ENCODE measurements at regions not wholly inside any gene's neighbourhood (a gene's known extent, or its start where the extent isn't known, plus 50 kb on each side); places are given as distances from the start of the nearest gene placed in this dataset.

- DNase-seq (ENCODE audit: low read depth), result no peak
Measured at GRCh38 chr18:55853268-55853667, 265.3 kb upstream of the TCF4 start.

DNA sequence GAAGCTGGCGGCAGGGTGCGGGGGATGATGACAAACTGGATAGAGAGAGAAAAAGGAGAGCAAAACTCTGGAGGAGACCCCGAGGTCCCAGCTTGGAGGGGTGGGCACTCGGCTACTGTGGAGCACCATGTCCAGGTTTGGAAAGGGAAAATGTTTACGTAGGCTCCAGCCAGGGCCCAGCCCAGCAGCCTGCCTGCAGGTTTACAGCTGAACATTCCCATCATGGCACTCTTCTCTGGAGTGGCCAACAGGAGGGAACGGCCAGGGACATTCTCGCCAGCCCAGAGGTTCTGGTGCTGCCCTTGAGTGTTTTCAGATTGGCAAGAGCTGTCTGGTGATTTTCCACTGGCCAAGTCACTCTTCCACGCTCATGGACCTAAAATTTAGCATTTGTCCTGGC is 262.9 kb upstream of the TCF4 start:
- no peak for DNase-seq (ENCODE audit: low read depth)

GRCh38 chr18:55849391-55849790 is 261.4 kb upstream of the TCF4 start:
- DNase-seq (ENCODE audit: low read depth), result no peak

DNA sequence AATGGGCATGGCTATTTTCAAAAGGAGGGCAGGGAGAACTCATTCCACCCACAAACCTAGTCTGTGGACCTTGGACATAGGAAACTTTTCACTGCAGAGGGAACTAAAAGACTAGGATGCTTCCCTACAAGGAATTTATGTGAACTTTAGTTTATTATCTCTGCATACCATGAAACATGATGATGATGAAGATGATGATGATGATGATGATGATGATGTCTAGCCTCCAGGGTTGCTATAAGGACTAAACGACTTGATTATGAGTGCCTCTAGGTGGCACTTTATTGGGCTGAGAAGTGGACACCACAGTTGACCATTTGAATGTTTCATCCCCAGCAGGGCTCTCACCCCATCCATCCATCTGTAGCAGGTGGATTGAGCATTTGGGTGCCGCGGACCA is 260.0 kb upstream of the TCF4 start:
- no peak for DNase-seq (ENCODE audit: low read depth)

DNA sequence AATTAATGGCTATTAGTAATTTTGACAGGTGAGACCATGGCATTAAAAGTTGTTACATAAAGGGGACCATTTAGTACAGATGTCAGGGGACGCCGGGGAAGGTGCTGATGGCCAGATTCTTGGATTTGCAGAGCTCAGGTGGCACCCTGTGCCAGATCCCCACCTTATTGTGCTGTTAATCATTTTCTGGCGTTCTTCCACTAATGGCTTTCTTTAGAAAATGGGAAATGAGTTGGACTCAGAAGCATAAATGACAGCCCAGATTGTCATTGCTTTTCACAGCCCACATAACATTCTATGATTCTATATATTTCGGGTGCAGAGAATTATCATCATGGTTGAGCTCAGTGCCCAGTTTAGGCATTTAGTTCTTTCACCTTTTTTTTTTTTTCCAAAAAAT is 257.2 kb upstream of the TCF4 start:
- no peak for DNase-seq (ENCODE audit: low read depth)

DNA sequence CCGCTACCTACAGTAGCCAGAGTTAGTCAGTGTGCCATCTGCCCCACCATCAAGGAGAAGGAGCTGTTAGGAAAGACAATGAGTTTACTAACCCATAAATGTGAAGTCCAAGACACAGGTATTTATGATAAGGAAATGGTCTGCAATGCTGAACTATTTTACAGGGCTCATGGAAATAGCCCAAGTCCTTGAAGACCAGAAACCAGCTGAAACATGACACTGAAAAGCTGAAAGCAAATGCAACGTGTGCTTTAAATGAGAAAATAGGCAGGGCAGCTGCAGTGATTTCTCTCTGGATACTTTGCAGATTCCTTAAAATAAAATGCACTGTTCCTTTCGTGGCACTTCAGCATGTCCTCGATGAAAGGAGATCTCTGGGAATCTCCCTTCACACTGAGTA is 256.4 kb upstream of the TCF4 start:
- peak; percentile 29 for DNase-seq (ENCODE audit: low read depth)

DNA sequence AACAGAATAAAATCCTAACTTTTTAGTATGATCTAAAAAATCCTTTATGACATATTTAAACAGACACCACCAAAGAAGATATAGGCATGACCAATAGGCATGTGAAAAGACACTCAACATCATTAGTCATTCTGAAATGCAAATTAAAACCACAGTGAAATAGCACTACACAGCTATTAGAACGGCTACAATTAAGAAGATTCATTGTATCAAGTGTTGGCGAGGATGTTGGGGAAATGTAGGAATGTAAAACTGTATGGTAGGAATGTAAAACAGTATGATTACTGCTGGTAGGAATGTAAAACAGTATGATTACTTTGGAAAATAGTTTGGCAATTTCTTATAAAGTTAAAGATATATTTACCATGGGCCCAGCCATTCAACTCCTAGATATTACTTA is 253.3 kb upstream of the TCF4 start:
- DNase-seq (ENCODE audit: low read depth), result no peak

- DNase-seq (ENCODE audit: low read depth), result no peak
Measured at GRCh38 chr18:55840601-55841170, 252.7 kb upstream of the TCF4 start.

DNA sequence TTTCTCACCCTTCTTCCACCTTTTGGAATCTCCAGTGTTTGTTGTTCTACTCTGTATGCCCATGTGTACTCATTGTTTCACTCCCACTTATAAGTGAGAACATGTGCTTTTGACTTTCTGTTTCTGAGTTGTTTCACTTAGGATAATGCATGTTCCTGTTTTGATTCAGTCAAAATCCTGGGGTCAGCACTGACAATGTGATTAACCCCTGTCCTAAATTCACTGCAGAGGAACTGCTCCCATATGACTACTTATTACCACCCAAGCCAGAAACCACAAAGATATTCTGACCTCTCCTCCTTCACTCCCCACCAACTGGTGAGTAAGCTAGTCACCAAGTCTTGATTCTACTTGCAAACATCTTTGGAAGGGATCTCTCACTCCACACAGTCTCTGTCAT is 251.4 kb upstream of the TCF4 start:
- peak; percentile 85 for DNase-seq (ENCODE audit: low read depth)

GRCh38 chr18:55838841-55839240 is 250.8 kb upstream of the TCF4 start:
- DNase-seq (ENCODE audit: low read depth), result peak; percentile 74

DNA sequence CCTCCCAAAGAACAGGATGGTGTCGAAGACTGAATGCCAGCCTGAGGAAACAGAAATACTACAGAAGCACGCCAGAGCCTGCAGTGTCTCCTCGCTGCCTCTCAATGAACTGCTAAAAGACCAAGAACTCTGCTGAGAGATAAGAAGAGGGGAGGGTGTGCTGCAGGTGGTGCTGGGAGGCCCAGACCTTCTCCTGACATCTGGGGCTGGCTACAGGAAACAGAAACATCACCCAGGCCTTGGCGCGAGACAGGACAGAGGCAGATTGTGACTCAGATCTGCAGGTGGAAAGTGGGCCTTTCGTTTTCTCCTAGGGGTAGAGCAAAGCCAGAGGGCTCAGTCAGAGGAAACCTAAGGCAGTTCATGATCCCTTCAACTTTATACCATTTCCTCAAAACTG is 250.3 kb upstream of the TCF4 start:
- no peak for DNase-seq (ENCODE audit: low read depth)

GRCh38 chr18:55833543-55833942 is 245.6 kb upstream of the TCF4 start:
- DNase-seq (ENCODE audit: low read depth), result peak; percentile 100

GRCh38 chr18:55830544-55830943 is 242.6 kb upstream of the TCF4 start:
- peak; percentile 88 for DNase-seq (ENCODE audit: low read depth)

DNA sequence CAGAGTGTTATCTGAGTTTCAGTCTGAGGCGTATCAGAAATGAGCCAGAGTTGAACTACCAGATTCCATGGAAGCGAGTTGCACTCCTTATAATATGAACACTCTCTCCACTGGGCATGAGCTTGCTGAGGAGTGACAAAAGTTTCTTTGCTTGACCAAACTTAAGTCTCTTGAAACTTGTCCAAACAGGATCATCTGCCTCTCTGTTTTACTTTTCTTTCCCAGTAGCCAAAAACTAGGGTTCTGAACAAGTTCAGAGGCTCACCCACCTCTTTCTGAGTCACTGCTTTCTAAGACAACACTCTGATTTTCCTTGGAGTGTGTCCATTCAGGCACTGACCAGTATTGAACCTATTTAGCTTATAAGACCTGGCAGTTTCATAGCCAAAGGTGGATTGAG is 233.2 kb upstream of the TCF4 start:
- peak; percentile 55 for DNase-seq (ENCODE audit: low read depth)

DNA sequence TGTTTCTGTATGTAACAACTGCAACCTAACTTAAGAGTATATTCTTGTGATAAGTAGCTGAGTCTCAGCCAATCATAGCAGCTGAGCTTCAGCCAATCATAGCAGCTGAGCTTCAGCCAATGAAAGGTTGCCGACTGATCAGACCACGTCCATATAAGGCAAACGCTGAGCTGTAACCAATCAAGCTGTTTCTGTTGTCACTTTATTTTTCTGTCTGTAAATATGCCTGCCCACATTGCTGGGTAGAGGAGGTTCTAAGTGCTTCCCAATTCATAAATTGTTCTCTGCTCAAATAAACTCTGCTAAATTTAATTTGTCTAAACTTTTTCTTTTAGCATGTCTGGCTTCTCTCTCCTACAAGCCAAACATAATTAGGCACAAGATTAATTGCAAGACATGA is 231.5 kb upstream of the TCF4 start:
- no peak for DNase-seq (ENCODE audit: low read depth)

DNA sequence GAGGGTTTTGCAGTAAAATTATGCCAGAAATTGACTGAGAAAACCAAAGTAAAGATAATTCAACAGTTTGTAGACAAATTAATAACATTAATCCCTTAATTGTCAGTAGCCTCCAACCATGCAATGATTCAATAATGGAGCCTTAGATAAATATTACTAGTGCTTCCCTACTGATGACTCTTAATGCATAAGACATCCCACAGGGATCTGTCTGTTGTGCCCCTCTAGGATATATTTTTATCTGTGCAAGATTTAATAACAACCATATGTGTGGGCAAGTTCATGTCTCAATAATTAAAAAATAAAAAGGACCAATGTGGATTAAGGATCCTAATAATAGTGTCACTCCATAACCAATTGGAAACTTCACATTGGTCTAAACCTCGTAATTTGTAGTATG is 230.3 kb upstream of the TCF4 start:
- no peak for DNase-seq (ENCODE audit: low read depth)

- no peak for DNase-seq (ENCODE audit: low read depth)
Measured at GRCh38 chr18:55811925-55812324, 223.9 kb upstream of the TCF4 start.

GRCh38 chr18:55805666-55806065 is 217.7 kb upstream of the TCF4 start:
- no peak for DNase-seq (ENCODE audit: low read depth)

- no peak for DNase-seq (ENCODE audit: low read depth)
Measured at GRCh38 chr18:55795101-55795669, 207.2 kb upstream of the TCF4 start.

GRCh38 chr18:55794288-55795052 is 206.5 kb upstream of the TCF4 start:
- no peak for DNase-seq (ENCODE audit: low read depth)

- peak; percentile 78 for DNase-seq (ENCODE audit: low read depth)
Measured at GRCh38 chr18:55790296-55790695, 202.3 kb upstream of the TCF4 start.

GRCh38 chr18:55787536-55788073 is 199.6 kb upstream of the TCF4 start:
- DNase-seq (ENCODE audit: low read depth), result no peak

- DNase-seq (ENCODE audit: low read depth), result peak; percentile 25
Measured at GRCh38 chr18:55786651-55787272, 198.8 kb upstream of the TCF4 start.

Measured in LHCN-M2 (cell line).